NCI-H2081 treated with DMSO at 0.1 percent for 48 hours (cell line): ENCODE measurements at regions not wholly inside any gene's neighbourhood (a gene's known extent, or its start where the extent isn't known, plus 50 kb on each side); places are given as distances from the start of the nearest gene placed in this dataset.
"Not testable (repeated sequence)": the region's sequence is repeated elsewhere in the genome, so short reads cannot be mapped to it uniquely, and the experiment has no call there.

Experiments
- DNase-seq: peaks from one replicate; lab custom pipeline; 2025; lab: John Stamatoyannopoulos, UW

- no peak for DNase-seq
These were observed 97.5 kb downstream of the DLL1 start for GRCh38 chr6:170193326-170193821.

DNA sequence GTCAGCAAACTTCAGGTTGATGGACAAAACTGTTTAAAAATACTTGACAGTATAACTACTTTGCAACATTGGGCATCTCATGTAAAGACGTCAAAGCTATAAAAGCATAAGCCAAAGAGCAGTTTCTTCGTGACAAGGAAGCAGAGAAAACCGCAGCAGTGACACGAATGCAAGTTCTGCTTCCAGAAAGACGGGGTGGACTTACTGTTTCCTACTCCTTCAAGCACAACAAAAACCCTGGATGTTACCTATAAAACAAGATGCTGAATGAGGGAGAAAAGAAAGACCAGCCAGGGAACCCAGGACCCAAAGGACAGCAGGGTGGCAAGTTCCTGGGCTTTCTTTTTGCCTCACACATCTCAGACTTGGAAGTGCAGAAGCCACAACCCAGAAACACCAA lies 98.0 kb downstream of the DLL1 start:
- DNase-seq = no peak

GRCh38 chr6:170192101-170192500 lies 98.8 kb downstream of the DLL1 start:
- DNase-seq = not testable (repeated sequence)

DNA sequence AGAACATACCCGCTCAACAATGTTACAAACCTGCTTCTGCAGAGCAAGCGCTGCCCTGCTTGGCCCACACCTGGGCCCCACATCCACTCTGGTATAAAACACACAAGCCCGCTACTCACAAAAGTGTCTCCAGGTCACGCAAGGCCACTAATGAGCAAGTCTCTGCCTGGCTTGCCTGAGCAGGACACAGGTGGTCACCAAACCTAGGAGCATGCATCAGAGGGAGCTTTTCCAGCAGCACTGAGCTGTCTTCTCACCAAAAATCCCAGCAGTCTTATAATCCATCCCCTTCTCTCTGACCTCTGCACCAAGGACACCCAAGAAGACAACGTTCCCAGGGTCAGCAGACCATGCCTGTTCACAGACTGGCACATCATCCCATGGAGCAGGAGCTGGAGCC lies 100.8 kb downstream of the DLL1 start:
- DNase-seq = no peak

GRCh38 chr6:170189236-170189635 lies 101.6 kb downstream of the DLL1 start:
- DNase-seq = no peak

GRCh38 chr6:170188571-170189001 lies 102.3 kb downstream of the DLL1 start:
- DNase-seq = no peak

DNA sequence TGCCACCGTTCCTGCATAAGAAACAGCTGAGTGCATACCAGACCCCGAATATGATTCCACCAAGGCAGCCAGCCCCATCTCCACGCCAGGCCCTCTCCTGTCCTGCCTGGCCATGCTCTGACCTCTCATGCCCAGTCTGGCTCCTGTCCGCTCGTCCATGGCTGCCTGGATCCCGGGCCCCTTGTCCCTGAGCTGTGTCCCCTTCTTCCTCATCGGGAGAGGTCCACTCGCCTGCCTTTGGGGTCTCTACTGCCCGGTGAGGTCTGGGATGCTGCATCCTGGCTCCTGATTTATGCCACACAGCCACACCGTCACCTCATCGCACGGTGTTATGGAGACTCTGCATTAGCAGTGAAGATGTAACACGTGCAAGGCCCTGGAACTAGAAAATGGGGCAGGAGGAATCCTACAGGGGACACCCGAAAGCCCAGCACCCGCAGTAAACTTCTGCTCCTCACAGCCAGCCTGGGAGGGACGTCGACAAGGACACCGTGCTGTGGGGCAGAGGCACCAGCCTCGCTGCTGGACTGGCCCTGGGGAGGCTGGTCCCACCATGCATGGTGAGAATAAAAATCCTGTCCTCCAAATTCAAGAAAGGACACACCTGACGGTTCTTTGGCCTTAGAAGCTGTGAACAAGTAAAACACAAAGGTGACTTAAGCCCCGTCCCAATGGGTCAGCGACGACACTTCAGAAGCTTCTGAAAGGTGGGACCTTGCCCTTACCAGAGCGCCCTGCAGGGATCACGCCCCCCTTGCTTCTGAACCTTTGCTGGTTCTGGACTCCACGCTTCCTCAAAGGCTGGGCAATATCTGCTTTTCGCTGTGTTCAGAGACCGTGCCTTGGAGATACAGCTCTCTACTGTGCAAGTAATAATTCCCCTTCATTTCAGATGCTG lies 103.0 kb downstream of the DLL1 start:
- DNase-seq = no peak

GRCh38 chr6:170186941-170187668 lies 103.8 kb downstream of the DLL1 start:
- DNase-seq = no peak

GRCh38 chr6:170186006-170186935 lies 104.6 kb downstream of the DLL1 start:
- no peak for DNase-seq

GRCh38 chr6:170185175-170185978 lies 105.5 kb downstream of the DLL1 start:
- no peak for DNase-seq

DNA sequence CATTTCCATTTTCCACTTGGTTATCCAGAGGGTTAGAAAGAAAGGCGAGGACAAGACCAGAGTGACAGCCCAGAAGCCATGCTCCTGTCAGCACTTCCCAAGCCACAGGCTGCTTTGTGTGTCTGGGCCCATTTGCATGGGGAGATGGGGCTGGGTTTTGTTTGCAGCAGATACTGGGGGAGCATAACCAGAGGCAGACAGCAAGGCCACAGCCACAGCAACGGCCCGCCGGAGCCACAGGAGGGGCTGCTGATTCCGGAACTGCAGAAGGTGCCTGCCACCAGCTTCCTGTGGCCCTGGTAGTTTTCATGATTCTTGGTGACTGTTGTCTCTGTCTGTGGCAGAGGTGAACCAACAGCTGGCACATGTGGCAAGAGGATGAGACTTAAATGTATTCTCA lies 106.6 kb downstream of the DLL1 start:
- DNase-seq = no peak

- no peak for DNase-seq
These were observed 107.4 kb downstream of the DLL1 start for GRCh38 chr6:170183521-170183920.

- no peak for DNase-seq
These were observed 108.1 kb downstream of the DLL1 start for GRCh38 chr6:170182781-170183120.

GRCh38 chr6:170182093-170182780 lies 108.6 kb downstream of the DLL1 start:
- DNase-seq = no peak

GRCh38 chr6:170181338-170181690 lies 109.6 kb downstream of the DLL1 start:
- DNase-seq = no peak

DNA sequence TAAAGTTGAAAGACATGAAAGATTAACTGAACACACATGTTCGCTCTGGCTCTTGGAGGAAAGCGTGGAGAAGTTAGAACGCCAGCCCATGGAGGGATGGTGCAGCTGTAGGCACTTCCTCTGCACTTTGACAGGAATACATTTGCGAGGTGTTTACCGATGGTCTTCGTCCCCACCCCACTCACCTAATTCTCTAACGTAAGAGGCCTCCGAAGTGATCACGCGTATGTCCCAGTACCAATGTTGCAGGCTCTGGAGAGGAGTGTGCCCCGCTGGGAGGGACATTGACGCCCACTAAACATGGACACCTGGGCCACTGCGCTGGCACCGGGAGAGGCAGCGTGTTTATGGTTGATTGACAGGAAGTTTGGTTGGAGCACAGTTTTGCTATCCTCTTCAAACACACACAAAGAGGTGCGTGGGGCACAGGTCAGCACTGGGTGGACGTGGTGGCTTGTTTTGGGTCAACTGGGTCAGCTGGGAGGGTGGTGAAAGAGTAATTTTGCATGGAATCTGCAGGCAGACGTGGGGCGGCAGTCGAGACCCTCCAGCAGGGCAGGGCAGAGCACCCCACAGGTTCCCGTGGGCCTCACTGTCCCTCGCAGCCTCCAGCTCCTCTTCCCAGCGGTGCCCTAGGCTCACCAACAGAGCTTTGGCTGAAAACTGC lies 110.1 kb downstream of the DLL1 start:
- no peak for DNase-seq

DNA sequence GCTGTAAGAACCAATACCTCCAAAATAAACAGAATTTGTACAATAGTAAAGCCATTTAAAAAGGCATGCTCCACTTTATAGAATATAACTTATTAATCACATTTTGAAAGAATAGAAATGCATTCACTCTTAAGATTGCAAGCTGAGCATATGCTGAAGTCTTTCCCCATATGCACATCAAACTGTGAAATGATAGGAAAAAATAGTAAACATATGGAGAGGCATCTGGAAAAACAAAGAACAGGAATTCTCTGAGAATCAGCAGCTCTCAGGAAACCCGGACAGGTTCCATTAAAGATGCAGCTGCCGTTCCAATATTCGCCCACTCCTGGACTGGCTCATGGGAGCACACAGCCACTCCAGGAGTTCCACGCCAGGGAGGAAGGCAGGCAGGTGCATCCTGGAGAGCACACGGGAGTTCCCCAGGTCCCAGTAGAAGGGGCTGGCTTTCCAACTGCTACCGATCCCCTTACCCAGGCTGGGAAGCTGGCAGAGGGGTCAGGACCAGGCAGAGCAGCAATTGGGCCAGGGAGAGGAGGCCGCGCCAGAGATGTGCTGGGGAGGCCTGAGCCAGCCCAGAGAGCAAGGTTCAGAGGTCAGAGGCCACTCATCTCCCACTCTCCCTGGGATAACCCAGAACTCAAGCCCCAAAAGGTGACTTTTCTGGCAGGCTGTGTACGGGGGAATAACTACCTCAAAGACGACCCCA lies 111.1 kb downstream of the DLL1 start:
- no peak for DNase-seq

GRCh38 chr6:170178561-170179477 lies 112.1 kb downstream of the DLL1 start:
- DNase-seq = peak; percentile 81
